ENCODE measurements at regions not wholly inside any gene's neighbourhood (a gene's known extent, or its start where the extent isn't known, plus 50 kb on each side); places are given as distances from the start of the nearest gene placed in this dataset.

- Histone ChIP-seq H3K27ac (no peak overlapping the region), H3K36me3 (ENCODE audit: control insufficient read depth, insufficient read depth, low read length) (no peaks in the 10 kb centered on the region)
Observed at GRCh38 chr3:22977042-22977441, 226.1 kb upstream of the UBE2E2 start.

GRCh38 chr3:22977650-22978289 is 225.4 kb upstream of the UBE2E2 start:
- H3K79me2 ChIP-seq: no peaks in the 10 kb centered on the region
- no peak overlapping the region for H3K27ac ChIP-seq
- no peaks in the 10 kb centered on the region for H3K27me3 ChIP-seq (ENCODE audit: control insufficient read depth, insufficient read depth, low read length)
- no peak overlapping the region for H3K4me3 ChIP-seq (ENCODE audit: low read depth, low read length)
- no peaks in the 10 kb centered on the region for H3K36me3 ChIP-seq (ENCODE audit: control insufficient read depth, insufficient read depth, low read length)
- TF ChIP-seq CTCF (IDR thresholded peaks at IDR 0.05): no peak
- no peaks in the 10 kb centered on the region for H3K4me1 ChIP-seq
- no peak overlapping the region for H3K4me2 ChIP-seq (ENCODE audit: low read length)
- no peaks in the 10 kb centered on the region for H3K9me3 ChIP-seq (ENCODE audit: control insufficient read depth, low read length)
- no peak overlapping the region for H2AFZ ChIP-seq
- H3K9ac ChIP-seq: no peak overlapping the region

More at GRCh38 chr3:22977042-22977441, 226.1 kb upstream of the UBE2E2 start:
- Histone ChIP-seq H3K4me2 (ENCODE audit: low read length) (no peak overlapping the region), H2AFZ (no peak overlapping the region), H3K27me3 (ENCODE audit: control insufficient read depth, insufficient read depth, low read length) (no peaks in the 10 kb centered on the region), H3K9ac (no peak overlapping the region), H3K9me3 (ENCODE audit: control insufficient read depth, low read length) (no peaks in the 10 kb centered on the region), H3K4me3 (ENCODE audit: low read depth, low read length) (no peak overlapping the region), H3K79me2 (no peaks in the 10 kb centered on the region), H3K4me1 (no peaks in the 10 kb centered on the region)
- TF ChIP-seq CTCF (IDR thresholded peaks at IDR 0.05): no peak

- no peaks in the 10 kb centered on the region for H3K4me1 ChIP-seq
- H3K4me2 ChIP-seq (ENCODE audit: low read length): no peak overlapping the region
- no peaks in the 10 kb centered on the region for H3K79me2 ChIP-seq
- no peaks in the 10 kb centered on the region for H3K27me3 ChIP-seq (ENCODE audit: control insufficient read depth, insufficient read depth, low read length)
- TF ChIP-seq CTCF (IDR thresholded peaks at IDR 0.05): no peak
- no peaks in the 10 kb centered on the region for H3K36me3 ChIP-seq (ENCODE audit: control insufficient read depth, insufficient read depth, low read length)
- H2AFZ ChIP-seq: no peak overlapping the region
- H3K9me3 ChIP-seq (ENCODE audit: control insufficient read depth, low read length): no peaks in the 10 kb centered on the region
- H3K9ac ChIP-seq: no peak overlapping the region
- H3K4me3 ChIP-seq (ENCODE audit: low read depth, low read length): no peak overlapping the region
- no peak overlapping the region for H3K27ac ChIP-seq
Observed at GRCh38 chr3:22979581-22979980, 223.5 kb upstream of the UBE2E2 start.

GRCh38 chr3:22980346-22980745 is 222.8 kb upstream of the UBE2E2 start:
- H3K4me2 ChIP-seq (ENCODE audit: low read length): no peak overlapping the region
- no peak overlapping the region for H3K9ac ChIP-seq
- no peak overlapping the region for H3K4me3 ChIP-seq (ENCODE audit: low read depth, low read length)
- no peaks in the 10 kb centered on the region for H3K4me1 ChIP-seq
- no peak overlapping the region for H2AFZ ChIP-seq
- H3K27me3 ChIP-seq (ENCODE audit: control insufficient read depth, insufficient read depth, low read length): no peaks in the 10 kb centered on the region
- H3K79me2 ChIP-seq: no peaks in the 10 kb centered on the region
- H3K9me3 ChIP-seq (ENCODE audit: control insufficient read depth, low read length): no peaks in the 10 kb centered on the region
- no peaks in the 10 kb centered on the region for H3K36me3 ChIP-seq (ENCODE audit: control insufficient read depth, insufficient read depth, low read length)
- no peak overlapping the region for H3K27ac ChIP-seq
- TF ChIP-seq CTCF (IDR thresholded peaks at IDR 0.05): no peak

- TF ChIP-seq CTCF (IDR thresholded peaks at IDR 0.05): no peak
- no peak overlapping the region for H3K4me3 ChIP-seq (ENCODE audit: low read depth, low read length)
- no peak overlapping the region for H3K27ac ChIP-seq
- no peak overlapping the region for H2AFZ ChIP-seq
- H3K9me3 ChIP-seq (ENCODE audit: control insufficient read depth, low read length): no peaks in the 10 kb centered on the region
- no peaks in the 10 kb centered on the region for H3K27me3 ChIP-seq (ENCODE audit: control insufficient read depth, insufficient read depth, low read length)
- no peak overlapping the region for H3K9ac ChIP-seq
- no peaks in the 10 kb centered on the region for H3K4me1 ChIP-seq
- H3K4me2 ChIP-seq (ENCODE audit: low read length): no peak overlapping the region
- H3K79me2 ChIP-seq: no peaks in the 10 kb centered on the region
- no peaks in the 10 kb centered on the region for H3K36me3 ChIP-seq (ENCODE audit: control insufficient read depth, insufficient read depth, low read length)
Observed at GRCh38 chr3:22981166-22981565, 222.0 kb upstream of the UBE2E2 start.

All from parathyroid adenoma (tissue), 2 donors.